Loucy (cell line): ENCODE measurements at regions not wholly inside any gene's neighbourhood (a gene's known extent, or its start where the extent isn't known, plus 50 kb on each side); places are given as distances from the start of the nearest gene placed in this dataset.

Experiments used
- CTCF ChIP-seq: fragments of 200-600 bp; sonication (generic); conservative IDR thresholded peaks from 2 replicates; pipeline ENCODE4 v1.5.1; 2014; ENCODE audit warnings: mild to moderate bottlenecking, antibody characterized with exemption, low read length
- EZH2phosphoT487 ChIP-seq: fragments of 200-600 bp; IDR thresholded peaks from 2 replicates; pipeline ENCODE4 v1.6.1; 2018; ENCODE audit warnings: antibody characterized with exemption, mild to moderate bottlenecking, moderate library complexity, borderline replicate concordance

GRCh38 chr16:72715267-72715666, 332.7 kb downstream of the ZFHX3 start:
- TF ChIP-seq CTCF (no peak), EZH2phosphoT487 (no peak)
